ENCODE measurements at regions not wholly inside any gene's neighbourhood (a gene's known extent, or its start where the extent isn't known, plus 50 kb on each side); places are given as distances from the start of the nearest gene placed in this dataset.

DNA sequence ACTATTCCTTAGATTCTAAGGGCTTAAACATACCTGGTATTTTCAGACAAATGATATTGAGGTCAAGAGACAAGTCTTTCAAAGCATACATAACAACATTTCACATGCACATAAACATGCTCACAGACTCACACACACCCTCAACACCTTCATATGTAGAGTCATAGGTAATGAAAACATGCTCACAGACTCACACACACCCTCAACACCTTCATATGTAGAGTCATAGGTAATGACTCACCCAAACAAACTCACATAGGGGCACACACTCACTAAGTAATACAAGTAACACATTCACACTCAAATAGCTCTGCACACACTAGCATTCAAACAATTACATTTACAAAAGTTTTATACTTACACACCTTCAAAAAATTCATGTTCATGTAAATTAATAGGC lies 975.5 kb downstream of the TMEM121 start:
- TF ChIP-seq, protein P1, sequence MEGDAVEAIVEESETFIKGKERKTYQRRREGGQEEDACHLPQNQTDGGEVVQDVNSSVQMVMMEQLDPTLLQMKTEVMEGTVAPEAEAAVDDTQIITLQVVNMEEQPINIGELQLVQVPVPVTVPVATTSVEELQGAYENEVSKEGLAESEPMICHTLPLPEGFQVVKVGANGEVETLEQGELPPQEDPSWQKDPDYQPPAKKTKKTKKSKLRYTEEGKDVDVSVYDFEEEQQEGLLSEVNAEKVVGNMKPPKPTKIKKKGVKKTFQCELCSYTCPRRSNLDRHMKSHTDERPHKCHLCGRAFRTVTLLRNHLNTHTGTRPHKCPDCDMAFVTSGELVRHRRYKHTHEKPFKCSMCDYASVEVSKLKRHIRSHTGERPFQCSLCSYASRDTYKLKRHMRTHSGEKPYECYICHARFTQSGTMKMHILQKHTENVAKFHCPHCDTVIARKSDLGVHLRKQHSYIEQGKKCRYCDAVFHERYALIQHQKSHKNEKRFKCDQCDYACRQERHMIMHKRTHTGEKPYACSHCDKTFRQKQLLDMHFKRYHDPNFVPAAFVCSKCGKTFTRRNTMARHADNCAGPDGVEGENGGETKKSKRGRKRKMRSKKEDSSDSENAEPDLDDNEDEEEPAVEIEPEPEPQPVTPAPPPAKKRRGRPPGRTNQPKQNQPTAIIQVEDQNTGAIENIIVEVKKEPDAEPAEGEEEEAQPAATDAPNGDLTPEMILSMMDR (IDR thresholded peaks at IDR 0.05): no peak
- no peak for TF ChIP-seq POLR2A (IDR thresholded peaks at IDR 0.05)
